PC-9 (cell line): ENCODE measurements at regions not wholly inside any gene's neighbourhood (a gene's known extent, or its start where the extent isn't known, plus 50 kb on each side); places are given as distances from the start of the nearest gene placed in this dataset.

Source experiments
- BruUV-seq: library from RNA; stranded (reverse); fragments of 400-500 nt; replicated peaks from 2 replicates; lab custom pipeline; 2021; lab: Mats Ljungman, UMichigan
- CTCF ChIA-PET: fragments of 300-600 bp; sonication (Branson Sonifier 250); formaldehyde crosslinking; loops from one replicate; lab custom pipeline; 2022; ENCODE audit warnings: antibody characterized with exemption; lab: Charles Lee
- POLR2A ChIA-PET: fragments of 300-600 bp; sonication (Branson Sonifier 250); formaldehyde crosslinking; loops from one replicate; lab custom pipeline; 2022; ENCODE audit warnings: antibody characterized with exemption; ENCODE audit not compliant: unreplicated experiment; lab: Charles Lee
- DNase-seq, 2 experiments: peaks; one replicate each; pipeline versions ENCODE4 v3.0.0 to v3.0.0-alpha.2; 2015 to 2022; ENCODE audit warnings: mixed read lengths in 1 of 2
- H2AFZ ChIP-seq: fragments of 200-600 bp; sonication (generic); 2 replicates; pipeline ENCODE4 v1.8.1; 2017; ENCODE audit warnings: antibody characterized with exemption
- H3F3A ChIP-seq: fragments of 200-600 bp; sonication (generic); 2 replicates; pipeline ENCODE4 v1.8.1; 2017; ENCODE audit warnings: antibody characterized with exemption, mild to moderate bottlenecking, low read depth; ENCODE audit not compliant: insufficient read depth
- H3K27ac ChIP-seq: fragments of 200-600 bp; sonication (generic); 2 replicates; pipeline ENCODE4 v1.6.1; 2016; ENCODE audit warnings: mixed run types
- H3K27me3 ChIP-seq: fragments of 200-600 bp; sonication (generic); 2 replicates; pipeline ENCODE4 v1.6.1; 2016; ENCODE audit warnings: low read depth, mixed run types; ENCODE audit not compliant: insufficient read depth
- H3K36me3 ChIP-seq: fragments of 200-600 bp; sonication (generic); 2 replicates; pipeline ENCODE4 v1.6.1; 2016; ENCODE audit warnings: low read depth, mixed run types
- H3K4me1 ChIP-seq: fragments of 200-600 bp; sonication (generic); replicated peaks from 2 replicates; pipeline ENCODE4 v1.6.1; 2016; ENCODE audit warnings: mixed run types; ENCODE audit not compliant: insufficient read depth
- H3K4me2 ChIP-seq: fragments of 200-600 bp; sonication (generic); 2 replicates; pipeline ENCODE4 v1.6.1; 2017; ENCODE audit warnings: mixed run types
- H3K4me3 ChIP-seq: fragments of 200-600 bp; sonication (generic); 2 replicates; pipeline ENCODE4 v1.6.1; 2016; ENCODE audit warnings: mixed run types
- H3K79me2 ChIP-seq: fragments of 200-600 bp; sonication (generic); 2 replicates; pipeline ENCODE4 v1.6.1; 2017; ENCODE audit warnings: low read depth, mixed run types
- H3K9me2 ChIP-seq: fragments of 200-600 bp; sonication (generic); 2 replicates; pipeline ENCODE4 v1.8.1; 2017; ENCODE audit warnings: mild to moderate bottlenecking; ENCODE audit not compliant: insufficient read depth
- H3K9me3 ChIP-seq: fragments of 200-600 bp; sonication (generic); 2 replicates; pipeline ENCODE4 v1.8.1; 2016; ENCODE audit warnings: low read depth; ENCODE audit not compliant: insufficient read depth
- H4K20me1 ChIP-seq: fragments of 200-600 bp; sonication (generic); 2 replicates; pipeline ENCODE4 v1.8.1; 2017; ENCODE audit not compliant: insufficient read depth
- CTCF ChIP-seq: fragments of 200-600 bp; sonication (generic); conservative IDR thresholded peaks from 2 replicates; pipeline ENCODE4 v1.6.1; 2017; ENCODE audit warnings: mixed run types, antibody characterized with exemption, mild to moderate bottlenecking, moderate library complexity
- EZH2 ChIP-seq: fragments of 200-600 bp; sonication (generic); IDR thresholded peaks from 2 replicates; pipeline ENCODE4 v1.8.0; 2017; ENCODE audit warnings: antibody characterized with exemption, low read depth
- intact Hi-C: fragments of 100-400 bp; cut with micrococcal nuclease; formaldehyde crosslinking; loops from one replicate; pipeline ENCODE4 v1.10.0; 2022; ENCODE audit not compliant: unreplicated experiment

GRCh38 chr10:3631291-3631690 is 153.7 kb downstream of the KLF6 start:
- Histone ChIP-seq H3K9me3 (no peaks in the 10 kb centered on the region), H3K79me2 (no peaks in the 10 kb centered on the region), H3K9me2 (no peaks in the 10 kb centered on the region), H2AFZ (no peak overlapping the region), H3K27me3 (no peaks in the 10 kb centered on the region), H3K36me3 (no peaks in the 10 kb centered on the region), H3F3A (peaks cover 31% of the 10 kb centered on the region), H4K20me1 (no peaks in the 10 kb centered on the region), H3K4me3 (no peak overlapping the region), H3K4me1 (peaks cover 43% of the 10 kb centered on the region), H3K4me2 (peak overlapping the region; percentile 59), H3K27ac (peak overlapping the region; percentile 76)
- TF ChIP-seq CTCF (no peak), EZH2 (no peak)
- intact Hi-C loops: no loop called here
- no peak for DNase-seq
- POLR2A ChIA-PET: interaction anchor here (0.6 to 1.5 kb wide), 7 partner anchors 7 to 459 kb away, joined by 3 to 21 read pairs (median 5); partner anchors contain the start of gene PITRM1
- CTCF ChIA-PET: no interaction called here
- BruUV-seq: no TSS peak

- no peaks in the 10 kb centered on the region for H3K9me2 ChIP-seq
- peaks cover 44% of the 10 kb centered on the region for H3F3A ChIP-seq
- H3K36me3 ChIP-seq: peaks cover under 1% of the 10 kb centered on the region; the same call in 1 of the 2 replicates
- no peaks in the 10 kb centered on the region for H3K79me2 ChIP-seq
- H3K4me3 ChIP-seq: peak overlapping the region; percentile 49
- CTCF ChIA-PET: no interaction called here
- TF ChIP-seq CTCF: no peak
- TF ChIP-seq EZH2: no peak
- H3K4me2 ChIP-seq: peak overlapping the region; percentile 85
- intact Hi-C loops: no loop called here
- DNase-seq: peak in 1 of 2 experiments; percentile 94
- peaks cover 50% of the 10 kb centered on the region for H3K4me1 ChIP-seq
- H3K27me3 ChIP-seq: no peaks in the 10 kb centered on the region
- no peaks in the 10 kb centered on the region for H3K9me3 ChIP-seq
- H2AFZ ChIP-seq: no peak overlapping the region; the same call in 1 of the 2 replicates
- H3K27ac ChIP-seq: peak overlapping the region; percentile 100
- H4K20me1 ChIP-seq: no peaks in the 10 kb centered on the region
- POLR2A ChIA-PET: interaction anchor here (0.6 to 1.1 kb wide), 4 partner anchors 13 to 180 kb away, joined by 3 to 6 read pairs (median 4); no protein-coding TSS in a partner anchor
- BruUV-seq: no TSS peak
Observed at GRCh38 chr10:3625959-3626751, 158.9 kb downstream of the KLF6 start.

GRCh38 chr10:3624367-3624766 is 160.6 kb downstream of the KLF6 start:
- peaks cover 44% of the 10 kb centered on the region for H3F3A ChIP-seq
- no peaks in the 10 kb centered on the region; the same call in 1 of the 2 replicates for H3K9me3 ChIP-seq
- peak overlapping the region; percentile 85 for H3K4me2 ChIP-seq
- peak overlapping the region; percentile 49; the same call in 1 of the 2 replicates for H3K4me3 ChIP-seq
- ChIA-PET POLR2A (interaction anchor here (0.5 to 1.7 kb wide), 6 partner anchors 8 to 187 kb away, joined by 4 to 32 read pairs (median 7); no protein-coding TSS in a partner anchor), CTCF (interaction anchor here (0.6 kb wide), 1 partner anchor 124 kb away, joined by 5 read pairs; no protein-coding TSS in a partner anchor)
- TF ChIP-seq EZH2 (no peak), CTCF (no peak)
- peak; percentile 66 to 94 for DNase-seq
- H3K4me1 ChIP-seq: peaks cover 48% of the 10 kb centered on the region
- no peaks in the 10 kb centered on the region for H4K20me1 ChIP-seq
- no TSS peak for BruUV-seq
- H3K27ac ChIP-seq: peak overlapping the region; percentile 100
- no peaks in the 10 kb centered on the region for H3K9me2 ChIP-seq
- H3K36me3 ChIP-seq: peaks cover 7% of the 10 kb centered on the region; the same call in 1 of the 2 replicates
- no peaks in the 10 kb centered on the region for H3K79me2 ChIP-seq
- H2AFZ ChIP-seq: no peak overlapping the region
- H3K27me3 ChIP-seq: no peaks in the 10 kb centered on the region
- intact Hi-C loops: loop anchor here (1.0 to 5.0 kb wide), 7 partner anchors 43 to 1143 kb away; no protein-coding TSS in a partner anchor
